Glutamatergic neuron (in vitro differentiated cells): ENCODE measurements at regions not wholly inside any gene's neighbourhood (a gene's known extent, or its start where the extent isn't known, plus 50 kb on each side); places are given as distances from the start of the nearest gene placed in this dataset.

ENCODE experiments used
- DNase-seq: peaks from one replicate; pipeline ENCODE4 v3.0.0; 2022
- H3K27ac Mint-ChIP-seq: one replicate; pipeline ENCODE4 v1.8.0; 2020; ENCODE audit warnings: mild to moderate bottlenecking, mixed read lengths, inconsistent platforms; ENCODE audit not compliant: unreplicated experiment
- H3K27me3 Mint-ChIP-seq: one replicate; pipeline ENCODE4 v1.8.0; 2020; ENCODE audit warnings: mild to moderate bottlenecking, moderate library complexity, mixed read lengths, inconsistent platforms; ENCODE audit not compliant: unreplicated experiment
- H3K36me3 Mint-ChIP-seq: one replicate; pipeline ENCODE4 v1.8.0; 2020; ENCODE audit warnings: mild to moderate bottlenecking, mixed read lengths, inconsistent platforms; ENCODE audit not compliant: unreplicated experiment
- H3K4me1 Mint-ChIP-seq: one replicate; pipeline ENCODE4 v1.8.0; 2020; ENCODE audit warnings: mild to moderate bottlenecking, low read depth, mixed read lengths, inconsistent platforms; ENCODE audit not compliant: unreplicated experiment
- H3K4me3 Mint-ChIP-seq: one replicate; pipeline ENCODE4 v1.8.0; 2020; ENCODE audit warnings: mild to moderate bottlenecking, mixed read lengths, inconsistent platforms; ENCODE audit not compliant: unreplicated experiment
- H3K9me3 Mint-ChIP-seq: one replicate; pipeline ENCODE4 v1.8.0; 2020; ENCODE audit warnings: mild to moderate bottlenecking, moderate library complexity, mixed read lengths, inconsistent platforms; ENCODE audit not compliant: unreplicated experiment
- TF ChIP-seq, protein P1 (sequence below): fragments of 200-600 bp; sonication (generic); IDR thresholded peaks from one replicate; pipeline ENCODE4 v1.5.0; 2021; ENCODE audit not compliant: partially characterized antibody, unreplicated experiment

GRCh38 chr5:117982691-117983090 is 1005.7 kb downstream of the DTWD2 start:
- no peaks in the 10 kb centered on the region for H3K36me3 Mint-ChIP-seq
- H3K4me3 Mint-ChIP-seq, result no peak overlapping the region
- no peak overlapping the region for H3K27ac Mint-ChIP-seq
- DNase-seq, result no peak
- TF ChIP-seq, protein P1, sequence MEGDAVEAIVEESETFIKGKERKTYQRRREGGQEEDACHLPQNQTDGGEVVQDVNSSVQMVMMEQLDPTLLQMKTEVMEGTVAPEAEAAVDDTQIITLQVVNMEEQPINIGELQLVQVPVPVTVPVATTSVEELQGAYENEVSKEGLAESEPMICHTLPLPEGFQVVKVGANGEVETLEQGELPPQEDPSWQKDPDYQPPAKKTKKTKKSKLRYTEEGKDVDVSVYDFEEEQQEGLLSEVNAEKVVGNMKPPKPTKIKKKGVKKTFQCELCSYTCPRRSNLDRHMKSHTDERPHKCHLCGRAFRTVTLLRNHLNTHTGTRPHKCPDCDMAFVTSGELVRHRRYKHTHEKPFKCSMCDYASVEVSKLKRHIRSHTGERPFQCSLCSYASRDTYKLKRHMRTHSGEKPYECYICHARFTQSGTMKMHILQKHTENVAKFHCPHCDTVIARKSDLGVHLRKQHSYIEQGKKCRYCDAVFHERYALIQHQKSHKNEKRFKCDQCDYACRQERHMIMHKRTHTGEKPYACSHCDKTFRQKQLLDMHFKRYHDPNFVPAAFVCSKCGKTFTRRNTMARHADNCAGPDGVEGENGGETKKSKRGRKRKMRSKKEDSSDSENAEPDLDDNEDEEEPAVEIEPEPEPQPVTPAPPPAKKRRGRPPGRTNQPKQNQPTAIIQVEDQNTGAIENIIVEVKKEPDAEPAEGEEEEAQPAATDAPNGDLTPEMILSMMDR, result no peak
- H3K9me3 Mint-ChIP-seq, result no peaks in the 10 kb centered on the region
- no peaks in the 10 kb centered on the region for H3K4me1 Mint-ChIP-seq
- no peaks in the 10 kb centered on the region for H3K27me3 Mint-ChIP-seq

DNA sequence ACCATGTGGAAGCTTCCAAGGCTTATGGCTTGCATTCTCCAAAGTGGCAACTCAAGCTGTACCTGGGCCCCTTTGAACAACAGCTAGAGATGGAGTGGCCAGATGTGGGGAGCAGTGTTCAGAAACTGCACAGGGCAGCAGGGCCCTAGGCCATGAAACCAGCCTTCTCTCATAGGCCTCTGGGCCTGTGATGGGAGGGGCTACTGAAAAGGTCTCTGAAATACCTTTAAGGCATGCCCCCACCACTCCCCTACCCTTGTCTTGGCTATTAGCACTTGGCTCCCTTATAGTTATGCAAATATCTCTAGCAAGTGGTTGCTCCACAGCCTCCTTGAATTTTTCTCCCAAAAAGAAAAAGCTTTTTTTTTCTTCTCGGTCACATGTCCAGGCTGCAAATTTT is 1014.6 kb downstream of the DTWD2 start:
- Mint-ChIP-seq H3K27ac (no peak overlapping the region), H3K27me3 (peaks cover 3% of the 10 kb centered on the region), H3K36me3 (no peaks in the 10 kb centered on the region), H3K9me3 (no peaks in the 10 kb centered on the region), H3K4me3 (no peak overlapping the region), H3K4me1 (peaks cover 10% of the 10 kb centered on the region)
- no peak for DNase-seq
- TF ChIP-seq, protein P1, result no peak

- H3K4me3 Mint-ChIP-seq, result no peak overlapping the region
- H3K36me3 Mint-ChIP-seq, result no peaks in the 10 kb centered on the region
- H3K4me1 Mint-ChIP-seq, result peaks cover 2% of the 10 kb centered on the region
- H3K27me3 Mint-ChIP-seq, result no peaks in the 10 kb centered on the region
- no peak for DNase-seq
- peaks cover 4% of the 10 kb centered on the region for H3K9me3 Mint-ChIP-seq
- TF ChIP-seq, protein P1, result no peak
- H3K27ac Mint-ChIP-seq, result no peak overlapping the region
These were observed 1032.5 kb downstream of the DTWD2 start for GRCh38 chr5:117955831-117956230.

- H3K27me3 Mint-ChIP-seq, result no peaks in the 10 kb centered on the region
- peaks cover 2% of the 10 kb centered on the region for H3K4me1 Mint-ChIP-seq
- DNase-seq, result no peak
- no peak overlapping the region for H3K4me3 Mint-ChIP-seq
- no peaks in the 10 kb centered on the region for H3K36me3 Mint-ChIP-seq
- peaks cover 4% of the 10 kb centered on the region for H3K9me3 Mint-ChIP-seq
- H3K27ac Mint-ChIP-seq, result no peak overlapping the region
- TF ChIP-seq, protein P1, result no peak
These were observed 1034.0 kb downstream of the DTWD2 start for GRCh38 chr5:117954331-117954730.

DNA sequence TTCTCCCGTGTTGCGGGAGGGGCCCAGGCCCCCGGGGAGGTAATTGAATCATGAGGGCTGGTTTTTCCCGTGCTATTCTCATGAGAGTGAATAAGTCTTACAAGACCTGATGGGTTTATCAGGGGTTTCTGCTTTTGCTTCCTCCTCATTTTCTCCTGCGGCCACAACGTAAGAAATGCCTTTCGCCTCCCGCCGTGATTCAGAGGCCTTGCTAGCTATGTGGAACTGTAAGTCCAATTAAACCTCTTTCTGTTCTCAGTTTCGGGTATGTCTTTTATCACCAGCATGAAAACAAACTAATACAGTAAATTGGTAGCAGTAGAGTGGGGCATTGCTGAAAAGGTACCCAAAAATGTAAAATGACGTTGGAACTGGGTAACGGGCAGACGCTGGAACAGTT is 1035.1 kb downstream of the DTWD2 start:
- TF ChIP-seq, protein P1, result no peak
- Mint-ChIP-seq H3K4me1 (peaks cover 2% of the 10 kb centered on the region), H3K27me3 (no peaks in the 10 kb centered on the region), H3K36me3 (no peaks in the 10 kb centered on the region), H3K27ac (no peak overlapping the region), H3K9me3 (peaks cover 4% of the 10 kb centered on the region), H3K4me3 (no peak overlapping the region)
- no peak for DNase-seq
